ENCODE measurements at regions not wholly inside any gene's neighbourhood (a gene's known extent, or its start where the extent isn't known, plus 50 kb on each side); places are given as distances from the start of the nearest gene placed in this dataset.

GRCh38 chr3:164477403-164477802 lies 600.9 kb downstream of the SI start:
- TF ChIP-seq, protein P1, sequence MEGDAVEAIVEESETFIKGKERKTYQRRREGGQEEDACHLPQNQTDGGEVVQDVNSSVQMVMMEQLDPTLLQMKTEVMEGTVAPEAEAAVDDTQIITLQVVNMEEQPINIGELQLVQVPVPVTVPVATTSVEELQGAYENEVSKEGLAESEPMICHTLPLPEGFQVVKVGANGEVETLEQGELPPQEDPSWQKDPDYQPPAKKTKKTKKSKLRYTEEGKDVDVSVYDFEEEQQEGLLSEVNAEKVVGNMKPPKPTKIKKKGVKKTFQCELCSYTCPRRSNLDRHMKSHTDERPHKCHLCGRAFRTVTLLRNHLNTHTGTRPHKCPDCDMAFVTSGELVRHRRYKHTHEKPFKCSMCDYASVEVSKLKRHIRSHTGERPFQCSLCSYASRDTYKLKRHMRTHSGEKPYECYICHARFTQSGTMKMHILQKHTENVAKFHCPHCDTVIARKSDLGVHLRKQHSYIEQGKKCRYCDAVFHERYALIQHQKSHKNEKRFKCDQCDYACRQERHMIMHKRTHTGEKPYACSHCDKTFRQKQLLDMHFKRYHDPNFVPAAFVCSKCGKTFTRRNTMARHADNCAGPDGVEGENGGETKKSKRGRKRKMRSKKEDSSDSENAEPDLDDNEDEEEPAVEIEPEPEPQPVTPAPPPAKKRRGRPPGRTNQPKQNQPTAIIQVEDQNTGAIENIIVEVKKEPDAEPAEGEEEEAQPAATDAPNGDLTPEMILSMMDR (IDR thresholded peaks at IDR 0.05; ENCODE audit: extremely low read depth, insufficient read depth, missing control alignments) = no peak

DNA sequence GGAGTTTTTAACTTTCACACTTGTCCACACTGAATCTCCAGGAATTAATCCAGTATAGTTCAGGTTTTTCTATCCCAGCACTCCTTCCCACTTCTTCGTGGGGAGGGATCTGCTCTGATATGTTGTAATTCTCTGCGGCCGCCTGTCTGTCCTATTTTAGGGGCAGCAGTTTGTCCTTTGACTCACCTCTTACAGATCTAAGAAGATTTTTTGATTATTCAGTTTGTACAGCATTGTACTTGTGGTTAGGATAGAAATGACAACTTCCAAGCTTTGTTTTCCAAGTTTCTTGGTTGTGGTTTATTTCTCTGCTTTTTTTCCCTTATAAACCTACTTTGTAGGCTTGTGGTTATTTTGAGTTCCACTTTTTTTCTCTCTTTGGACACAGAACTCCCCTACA lies 601.7 kb downstream of the SI start:
- in situ Hi-C loops (cut with MboI; ENCODE audit: low pct_unique_long_range_greater_than_20kb, low sequenced_read_pairs, unreplicated experiment) = no loop called here
- TF ChIP-seq, protein P1 (IDR thresholded peaks at IDR 0.05; ENCODE audit: extremely low read depth, insufficient read depth, missing control alignments) = no peak
- DNase-seq (ENCODE audit: low spot score) = no peak

More at GRCh38 chr3:164477403-164477802, 600.9 kb downstream of the SI start:
- in situ Hi-C loops (cut with MboI; ENCODE audit: low pct_unique_long_range_greater_than_20kb, low sequenced_read_pairs, unreplicated experiment) = no loop called here
- no peak for DNase-seq (ENCODE audit: low spot score)

- DNase-seq (ENCODE audit: low spot score) = no peak
- in situ Hi-C loops (cut with MboI; ENCODE audit: low pct_unique_long_range_greater_than_20kb, low sequenced_read_pairs, unreplicated experiment) = no loop called here
Measured at GRCh38 chr3:164470471-164470870, 607.8 kb downstream of the SI start.

DNA sequence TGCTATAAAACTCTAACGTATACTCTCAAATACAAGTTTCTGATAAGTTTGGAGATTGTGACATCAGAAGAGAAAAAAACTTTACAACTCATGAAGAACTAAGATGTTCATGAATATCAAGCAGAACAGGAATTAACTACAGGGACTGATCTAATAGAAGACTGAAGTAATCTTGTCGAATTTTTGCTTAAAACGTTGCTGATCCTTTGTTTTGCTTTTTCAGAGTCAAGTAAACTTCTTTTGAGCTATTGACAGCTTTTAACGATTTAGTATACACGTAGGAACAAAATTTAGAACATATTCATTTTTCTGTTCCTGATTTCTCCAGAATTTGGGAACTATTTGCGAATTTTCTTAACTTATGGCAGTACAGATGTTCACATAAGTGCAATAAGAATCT lies 610.2 kb downstream of the SI start:
- no peak for DNase-seq (ENCODE audit: low spot score)
- in situ Hi-C loops (cut with MboI; ENCODE audit: low pct_unique_long_range_greater_than_20kb, low sequenced_read_pairs, unreplicated experiment) = no loop called here

More at GRCh38 chr3:164470471-164470870, 607.8 kb downstream of the SI start:
- TF ChIP-seq, protein P1 (IDR thresholded peaks at IDR 0.05; ENCODE audit: extremely low read depth, insufficient read depth, missing control alignments) = no peak

DNA sequence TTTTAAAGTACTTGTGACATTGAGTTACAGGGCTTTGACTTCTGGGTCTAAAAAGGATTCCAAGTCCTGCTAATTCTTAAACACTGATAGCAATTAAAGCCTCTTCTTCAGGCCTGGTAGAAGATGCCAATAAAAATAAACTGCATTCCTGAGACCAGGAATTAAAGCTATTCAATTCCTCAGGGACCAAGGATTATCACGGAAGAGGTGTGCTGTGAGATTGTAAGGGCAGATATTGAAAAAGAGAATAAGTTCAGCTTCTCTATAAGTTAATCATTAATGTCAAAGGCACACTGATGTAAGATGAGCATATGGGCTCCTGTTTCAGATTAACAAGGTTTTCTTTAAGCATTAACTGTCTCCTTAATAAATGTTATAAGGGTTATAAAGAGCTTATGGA lies 611.3 kb downstream of the SI start:
- TF ChIP-seq, protein P1 (IDR thresholded peaks at IDR 0.05; ENCODE audit: extremely low read depth, insufficient read depth, missing control alignments) = no peak
- DNase-seq (ENCODE audit: low spot score) = no peak
- in situ Hi-C loops (cut with MboI; ENCODE audit: low pct_unique_long_range_greater_than_20kb, low sequenced_read_pairs, unreplicated experiment) = no loop called here

More for the DNA sequence above, 610.2 kb downstream of the SI start:
- TF ChIP-seq, protein P1 (IDR thresholded peaks at IDR 0.05; ENCODE audit: extremely low read depth, insufficient read depth, missing control alignments) = no peak

DNA sequence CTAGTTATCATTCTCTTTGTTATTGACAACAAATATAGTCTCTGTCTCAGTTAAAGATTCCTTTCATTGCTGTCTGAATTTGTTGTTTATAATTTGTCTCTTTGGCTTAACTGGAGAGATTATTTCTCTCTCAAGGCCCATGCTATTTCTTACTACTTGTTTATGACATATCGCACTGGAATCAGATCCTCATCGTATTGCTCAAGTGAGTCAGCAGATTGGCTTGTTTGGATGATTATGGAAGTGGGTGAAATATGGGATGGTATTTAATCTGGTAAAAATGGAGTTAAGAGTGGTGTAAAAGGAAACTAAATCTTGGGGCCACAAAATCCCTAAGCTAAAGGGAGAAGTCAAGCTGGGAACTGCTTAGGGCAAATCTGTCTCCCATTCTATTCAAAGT lies 613.1 kb downstream of the SI start:
- in situ Hi-C loops (cut with MboI; ENCODE audit: low pct_unique_long_range_greater_than_20kb, low sequenced_read_pairs, unreplicated experiment) = no loop called here
- no peak for DNase-seq (ENCODE audit: low spot score)
- TF ChIP-seq, protein P1 (IDR thresholded peaks at IDR 0.05; ENCODE audit: extremely low read depth, insufficient read depth, missing control alignments) = no peak

- in situ Hi-C loops (cut with MboI; ENCODE audit: low pct_unique_long_range_greater_than_20kb, low sequenced_read_pairs, unreplicated experiment) = no loop called here
- TF ChIP-seq, protein P1 (IDR thresholded peaks at IDR 0.05; ENCODE audit: extremely low read depth, insufficient read depth, missing control alignments) = no peak
- DNase-seq (ENCODE audit: low spot score) = peak; percentile 11
Measured at GRCh38 chr3:164460851-164461250, 617.4 kb downstream of the SI start.

Data from GM13977 (cell line).